ENCODE measurements at regions not wholly inside any gene's neighbourhood (a gene's known extent, or its start where the extent isn't known, plus 50 kb on each side); places are given as distances from the start of the nearest gene placed in this dataset.

GRCh38 chr12:127632461-127632860 lies 634.5 kb upstream of the TMEM132C start:
- TF ChIP-seq CTCF (IDR thresholded peaks at IDR 0.05): no peak
- no peak for TF ChIP-seq POLR2A (IDR thresholded peaks at IDR 0.05)
